Panc1 (cell line): ENCODE measurements at regions not wholly inside any gene's neighbourhood (a gene's known extent, or its start where the extent isn't known, plus 50 kb on each side); places are given as distances from the start of the nearest gene placed in this dataset.

Experiments used
- ATAC-seq: fragments of 200-7000 bp; cut with Tn5 transposase; 2 replicates; pipeline ENCODE4 v1.9.1; 2020; ENCODE audit warnings: mild to moderate bottlenecking, moderate library complexity
- BruUV-seq: library from RNA; stranded (reverse); fragments of 400-500 nt; replicated peaks from 2 replicates; lab custom pipeline; 2021; lab: Mats Ljungman, UMichigan
- CTCF ChIA-PET: fragments of 300-600 bp; sonication (Branson Sonifier 250); formaldehyde crosslinking; loops from one replicate; lab custom pipeline; 2022; ENCODE audit warnings: antibody characterized with exemption; lab: Charles Lee
- POLR2A ChIA-PET: fragments of 300-600 bp; sonication (Branson Sonifier 250); formaldehyde crosslinking; loops from one replicate; lab custom pipeline; 2022; ENCODE audit warnings: antibody characterized with exemption; lab: Charles Lee
- DNase-seq: peaks from one replicate; pipeline ENCODE4 v3.0.0-alpha.2; 2010; ENCODE audit warnings: low read depth, low spot score
- H3K27ac ChIP-seq: 2 replicates; pipeline ENCODE4 v1.5.1; 2011; ENCODE audit warnings: mild to moderate bottlenecking, low read length, inconsistent platforms
- H3K27me3 ChIP-seq: fragments of 200-500 bp; sonication (Bioruptor generic); 2 replicates; pipeline ENCODE4 v1.6.0; 2014; ENCODE audit warnings: low read length, inconsistent platforms; ENCODE audit not compliant: control insufficient read depth, insufficient read depth
- H3K36me3 ChIP-seq: fragments of 200-500 bp; sonication (Bioruptor generic); 2 replicates; pipeline ENCODE4 v1.5.1; 2014; ENCODE audit warnings: inconsistent platforms, mild to moderate bottlenecking, low read length, moderate library complexity; ENCODE audit not compliant: control insufficient read depth, insufficient read depth
- H3K4me1 ChIP-seq: 2 replicates; pipeline ENCODE4 v1.5.1; 2011; ENCODE audit warnings: inconsistent platforms, mild to moderate bottlenecking, low read length, moderate library complexity; ENCODE audit not compliant: control insufficient read depth, insufficient read depth
- H3K4me3 ChIP-seq, 2 experiments: 2 replicates each; pipeline ENCODE4 v1.5.1; 2011 to 2012; ENCODE audit warnings: low read depth in 2 of 2, low read length in 2 of 2, mild to moderate bottlenecking in 2 of 2, inconsistent platforms in 1 of 2, moderate library complexity in 1 of 2
- H3K9me3 ChIP-seq: fragments of 200-500 bp; sonication (Bioruptor generic); 2 replicates; pipeline ENCODE4 v1.5.1; 2014; ENCODE audit warnings: low read depth, mild to moderate bottlenecking, inconsistent platforms, low read length, moderate library complexity; ENCODE audit not compliant: control insufficient read depth, insufficient read depth
- POLR2AphosphoS5 ChIP-seq: IDR thresholded peaks from 2 replicates; pipeline ENCODE4 v1.6.1; 2012; ENCODE audit warnings: mild to moderate bottlenecking, low read depth, low read length, moderate library complexity
- SIN3A ChIP-seq: IDR thresholded peaks from 2 replicates; pipeline ENCODE4 v1.6.1; 2012; ENCODE audit warnings: low read depth, mild to moderate bottlenecking, low read length, moderate library complexity, borderline replicate concordance; ENCODE audit not compliant: insufficient read depth
- TCF7L2 ChIP-seq: IDR thresholded peaks from 2 replicates; pipeline ENCODE4 v1.6.1; 2011; ENCODE audit warnings: mild to moderate bottlenecking, low read depth, low read length, inconsistent platforms
- in situ Hi-C: cut with HindIII; loops from 2 replicates; pipeline ENCODE4 v1.10.0; 2016; ENCODE audit warnings: low sequenced_read_pairs, low pct_unique_long_range_greater_than_20kb
- intact Hi-C: fragments of 100-400 bp; cut with micrococcal nuclease; formaldehyde crosslinking; loops from one replicate; pipeline ENCODE4 v1.10.0; 2022; ENCODE audit not compliant: unreplicated experiment
- TF ChIP-seq, protein P1 (sequence below), 2 experiments: IDR thresholded peaks; 2 replicates each; pipeline ENCODE4 v1.6.1; 2011 to 2012; ENCODE audit warnings: low read depth in 2 of 2, control low read depth in 1 of 2, low read length in 1 of 2, mild to moderate bottlenecking in 1 of 2, moderate library complexity in 1 of 2; ENCODE audit not compliant: insufficient read depth in 1 of 2
- TF ChIP-seq, protein P2 (sequence below): fragments of 450-650 bp; IDR thresholded peaks from 2 replicates; pipeline ENCODE4 v1.5.1; 2017; ENCODE audit warnings: mild to moderate bottlenecking

DNA sequence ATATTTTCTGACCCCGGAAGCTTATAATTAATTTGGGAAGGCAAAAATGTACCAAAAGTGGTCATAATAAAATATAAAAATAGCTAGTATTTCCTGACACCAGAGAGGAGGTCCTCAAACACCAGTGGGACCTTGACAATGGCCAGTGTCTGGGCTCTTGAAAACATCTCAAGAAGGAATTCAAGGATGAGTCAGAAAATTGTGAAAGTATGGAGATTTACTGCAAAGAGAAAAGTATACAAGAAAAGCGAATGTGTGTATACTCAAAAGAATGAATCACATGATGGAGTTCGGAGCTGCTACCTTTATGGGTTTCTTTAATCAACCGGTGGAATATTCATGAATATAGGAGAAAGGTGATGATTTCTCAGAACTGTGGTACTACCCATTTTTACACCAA lies 1709.0 kb upstream of the WWC1 start:
- in situ Hi-C loops (no loop called here), intact Hi-C loops (no loop called here)
- Histone ChIP-seq H3K27me3 (no peaks in the 10 kb centered on the region), H3K9me3 (no peaks in the 10 kb centered on the region), H3K27ac (no peak overlapping the region), H3K4me1 (no peaks in the 10 kb centered on the region), H3K36me3 (no peaks in the 10 kb centered on the region), H3K4me3 (no peak overlapping the region)
- no peak for DNase-seq
- ATAC-seq: no peak
- BruUV-seq: no TSS peak
- no peak for TF ChIP-seq TCF7L2
- TF ChIP-seq SIN3A: no peak
- TF ChIP-seq POLR2AphosphoS5: no peak
- TF ChIP-seq, protein P1, sequence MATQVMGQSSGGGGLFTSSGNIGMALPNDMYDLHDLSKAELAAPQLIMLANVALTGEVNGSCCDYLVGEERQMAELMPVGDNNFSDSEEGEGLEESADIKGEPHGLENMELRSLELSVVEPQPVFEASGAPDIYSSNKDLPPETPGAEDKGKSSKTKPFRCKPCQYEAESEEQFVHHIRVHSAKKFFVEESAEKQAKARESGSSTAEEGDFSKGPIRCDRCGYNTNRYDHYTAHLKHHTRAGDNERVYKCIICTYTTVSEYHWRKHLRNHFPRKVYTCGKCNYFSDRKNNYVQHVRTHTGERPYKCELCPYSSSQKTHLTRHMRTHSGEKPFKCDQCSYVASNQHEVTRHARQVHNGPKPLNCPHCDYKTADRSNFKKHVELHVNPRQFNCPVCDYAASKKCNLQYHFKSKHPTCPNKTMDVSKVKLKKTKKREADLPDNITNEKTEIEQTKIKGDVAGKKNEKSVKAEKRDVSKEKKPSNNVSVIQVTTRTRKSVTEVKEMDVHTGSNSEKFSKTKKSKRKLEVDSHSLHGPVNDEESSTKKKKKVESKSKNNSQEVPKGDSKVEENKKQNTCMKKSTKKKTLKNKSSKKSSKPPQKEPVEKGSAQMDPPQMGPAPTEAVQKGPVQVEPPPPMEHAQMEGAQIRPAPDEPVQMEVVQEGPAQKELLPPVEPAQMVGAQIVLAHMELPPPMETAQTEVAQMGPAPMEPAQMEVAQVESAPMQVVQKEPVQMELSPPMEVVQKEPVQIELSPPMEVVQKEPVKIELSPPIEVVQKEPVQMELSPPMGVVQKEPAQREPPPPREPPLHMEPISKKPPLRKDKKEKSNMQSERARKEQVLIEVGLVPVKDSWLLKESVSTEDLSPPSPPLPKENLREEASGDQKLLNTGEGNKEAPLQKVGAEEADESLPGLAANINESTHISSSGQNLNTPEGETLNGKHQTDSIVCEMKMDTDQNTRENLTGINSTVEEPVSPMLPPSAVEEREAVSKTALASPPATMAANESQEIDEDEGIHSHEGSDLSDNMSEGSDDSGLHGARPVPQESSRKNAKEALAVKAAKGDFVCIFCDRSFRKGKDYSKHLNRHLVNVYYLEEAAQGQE (IDR thresholded peaks at IDR 0.05; ENCODE audit: insufficient read depth in 1 of 2, low read depth in 2 of 2, low read length in 1 of 2): no peak
- TF ChIP-seq, protein P2, sequence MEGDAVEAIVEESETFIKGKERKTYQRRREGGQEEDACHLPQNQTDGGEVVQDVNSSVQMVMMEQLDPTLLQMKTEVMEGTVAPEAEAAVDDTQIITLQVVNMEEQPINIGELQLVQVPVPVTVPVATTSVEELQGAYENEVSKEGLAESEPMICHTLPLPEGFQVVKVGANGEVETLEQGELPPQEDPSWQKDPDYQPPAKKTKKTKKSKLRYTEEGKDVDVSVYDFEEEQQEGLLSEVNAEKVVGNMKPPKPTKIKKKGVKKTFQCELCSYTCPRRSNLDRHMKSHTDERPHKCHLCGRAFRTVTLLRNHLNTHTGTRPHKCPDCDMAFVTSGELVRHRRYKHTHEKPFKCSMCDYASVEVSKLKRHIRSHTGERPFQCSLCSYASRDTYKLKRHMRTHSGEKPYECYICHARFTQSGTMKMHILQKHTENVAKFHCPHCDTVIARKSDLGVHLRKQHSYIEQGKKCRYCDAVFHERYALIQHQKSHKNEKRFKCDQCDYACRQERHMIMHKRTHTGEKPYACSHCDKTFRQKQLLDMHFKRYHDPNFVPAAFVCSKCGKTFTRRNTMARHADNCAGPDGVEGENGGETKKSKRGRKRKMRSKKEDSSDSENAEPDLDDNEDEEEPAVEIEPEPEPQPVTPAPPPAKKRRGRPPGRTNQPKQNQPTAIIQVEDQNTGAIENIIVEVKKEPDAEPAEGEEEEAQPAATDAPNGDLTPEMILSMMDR: no peak
- POLR2A ChIA-PET: no interaction called here
- CTCF ChIA-PET: no interaction called here

DNA sequence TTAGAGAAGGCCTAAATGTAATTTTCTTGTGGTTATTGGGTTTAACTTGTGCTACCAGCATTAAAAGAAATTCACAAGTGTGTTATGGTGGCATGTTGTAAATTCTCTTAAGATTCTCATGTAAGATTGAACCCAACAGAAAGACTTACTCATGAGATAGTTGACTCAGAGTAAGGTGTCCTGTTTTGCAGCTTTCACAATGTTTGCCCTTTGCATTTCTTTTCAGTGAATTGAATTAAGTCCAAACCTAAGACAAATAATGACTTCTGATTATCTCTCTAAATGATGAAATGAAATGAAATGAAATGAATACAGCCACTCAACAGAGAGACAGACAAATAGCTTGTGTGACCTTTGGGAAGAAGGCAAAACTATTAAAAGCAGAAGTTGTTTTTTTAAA lies 1696.9 kb upstream of the WWC1 start:
- no peak for ATAC-seq
- in situ Hi-C loops: no loop called here

More for the DNA sequence above, 1696.9 kb upstream of the WWC1 start:
- no peak for DNase-seq
- no peak overlapping the region for H3K27ac ChIP-seq
- no peaks in the 10 kb centered on the region for H3K27me3 ChIP-seq
- no peak for TF ChIP-seq POLR2AphosphoS5
- TF ChIP-seq SIN3A: no peak
- TF ChIP-seq TCF7L2: no peak
- TF ChIP-seq, protein P2: no peak
- TF ChIP-seq, protein P1 (IDR thresholded peaks at IDR 0.05; ENCODE audit: insufficient read depth in 1 of 2, low read depth in 2 of 2, low read length in 1 of 2): no peak
- H3K4me3 ChIP-seq: no peak overlapping the region
- H3K4me1 ChIP-seq: no peaks in the 10 kb centered on the region
- H3K36me3 ChIP-seq: no peaks in the 10 kb centered on the region
- ChIA-PET POLR2A (no interaction called here), CTCF (no interaction called here)
- BruUV-seq: no TSS peak
- H3K9me3 ChIP-seq: no peaks in the 10 kb centered on the region
- intact Hi-C loops: no loop called here
